CD1c-positive myeloid dendritic cell (primary cell): ENCODE measurements at regions not wholly inside any gene's neighbourhood (a gene's known extent, or its start where the extent isn't known, plus 50 kb on each side); places are given as distances from the start of the nearest gene placed in this dataset.
"Not testable (repeated sequence)": the region's sequence is repeated elsewhere in the genome, so short reads cannot be mapped to it uniquely, and the experiment has no call there.

ENCODE experiments used
- DNase-seq: peaks from one replicate; pipeline ENCODE4 v3.0.0-alpha.2; 2016; ENCODE audit errors: extremely low spot score

- DNase-seq, result no peak
Observed at GRCh38 chr18:10351219-10351818, 103.1 kb upstream of the APCDD1 start.

DNA sequence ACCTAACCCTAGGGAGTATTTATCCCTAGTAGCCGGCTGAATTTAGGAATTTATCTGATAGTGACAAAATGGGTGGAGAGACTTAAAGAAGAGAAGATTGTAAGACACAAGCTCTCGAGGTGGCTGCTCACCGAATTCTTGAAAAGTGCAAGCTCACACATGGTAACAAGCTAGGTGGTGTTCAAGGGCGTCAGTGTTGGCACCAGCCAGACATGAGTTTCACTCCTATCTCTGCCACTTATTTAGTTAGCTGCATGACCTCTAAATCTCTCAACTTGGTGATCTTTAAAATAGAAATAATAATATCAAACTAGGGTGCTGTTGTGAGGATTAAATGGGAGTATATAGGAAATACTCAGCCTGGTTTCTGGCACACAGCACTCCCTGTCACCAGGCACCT, 102.6 kb upstream of the APCDD1 start:
- DNase-seq, result no peak

DNA sequence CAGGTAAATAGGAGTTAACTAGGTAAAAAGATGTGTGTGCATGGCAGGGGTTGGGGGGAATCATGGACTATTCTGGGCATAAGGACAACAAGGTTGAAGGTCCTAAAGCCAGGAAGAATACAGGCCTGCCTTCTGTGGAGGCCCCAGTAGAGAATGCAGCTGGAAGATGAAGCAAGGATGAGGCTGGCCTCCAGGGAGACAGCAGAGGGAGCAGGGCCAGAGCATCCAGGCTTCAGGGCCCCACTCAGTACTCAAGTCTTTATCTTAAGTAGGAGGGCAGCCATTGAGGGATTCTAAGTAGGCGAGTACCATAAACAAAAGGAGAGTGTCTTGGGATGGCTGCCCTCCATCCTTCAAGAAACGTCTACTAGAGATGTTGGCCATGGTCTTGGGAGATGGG, 101.8 kb upstream of the APCDD1 start:
- DNase-seq, result no peak

DNA sequence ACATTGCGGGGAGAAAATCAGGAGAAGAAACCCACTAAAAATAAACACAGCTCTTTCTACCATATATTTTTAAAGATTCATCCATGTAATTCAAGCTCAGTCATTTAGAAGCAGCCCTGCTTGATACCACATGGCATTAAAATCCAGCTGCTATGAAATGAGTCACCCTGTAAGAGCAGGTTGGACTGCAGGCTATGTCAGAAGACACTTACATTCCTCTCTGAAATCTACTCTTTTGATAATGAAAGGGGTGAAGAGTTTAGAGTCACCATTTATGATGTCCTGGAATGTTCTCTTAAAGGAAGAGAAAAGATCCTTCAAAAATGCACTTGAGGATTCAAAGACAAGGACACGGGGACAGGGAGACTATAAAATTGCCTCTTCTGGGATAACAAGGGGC, 100.6 kb upstream of the APCDD1 start:
- DNase-seq, result no peak

DNA sequence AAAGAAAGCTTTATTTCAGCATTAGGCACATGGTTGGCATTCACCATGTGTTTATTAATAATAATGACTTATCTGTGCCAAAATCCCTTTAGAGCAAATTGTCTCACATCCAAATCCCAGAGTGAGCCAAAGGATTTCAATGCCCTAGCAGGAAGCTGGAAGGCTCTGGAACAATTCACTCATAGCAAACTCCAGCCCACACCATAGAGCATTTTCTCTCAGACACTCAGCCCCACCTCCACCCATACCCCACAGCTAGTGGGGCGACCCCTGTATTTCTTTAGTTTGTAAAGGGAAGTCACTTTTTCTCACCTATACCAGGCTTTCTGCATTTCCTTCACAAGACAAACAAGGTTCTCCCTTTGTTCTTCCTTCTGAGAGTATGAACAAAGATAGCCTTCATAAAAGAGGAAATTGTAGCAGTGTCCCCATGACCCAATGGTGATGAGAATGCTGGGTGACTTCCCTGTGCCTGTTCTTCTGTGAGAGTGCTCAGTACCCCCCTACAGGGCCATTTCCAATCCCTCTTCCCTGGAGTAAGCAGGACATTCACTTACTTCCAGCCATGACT, 100.1 kb upstream of the APCDD1 start:
- peak; percentile 49 for DNase-seq

DNA sequence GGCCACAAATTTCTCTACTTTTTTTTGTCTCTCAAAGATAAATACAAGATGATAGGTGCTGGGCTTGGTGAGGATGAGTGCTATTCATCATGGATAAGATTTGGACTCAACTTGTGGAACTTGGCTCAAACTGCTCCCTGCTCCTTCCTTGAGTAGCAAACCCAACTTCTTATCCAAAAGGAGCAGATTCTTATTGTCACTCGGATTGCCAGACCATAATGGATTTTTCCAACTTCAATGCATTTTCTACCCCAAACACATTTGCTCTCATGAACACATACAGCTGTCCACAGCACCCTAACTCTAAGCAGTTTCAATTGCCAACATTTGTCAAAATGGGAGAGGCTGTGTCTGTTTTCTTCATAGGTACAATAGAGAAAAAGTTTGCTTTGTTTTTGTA, 99.5 kb upstream of the APCDD1 start:
- no peak for DNase-seq

- not testable (repeated sequence) for DNase-seq
Observed at GRCh38 chr18:10356999-10357398, 97.4 kb upstream of the APCDD1 start.

GRCh38 chr18:10361660-10362059, 92.8 kb upstream of the APCDD1 start:
- no peak for DNase-seq

- DNase-seq, result no peak
Observed at GRCh38 chr18:10365021-10365500, 89.4 kb upstream of the APCDD1 start.

GRCh38 chr18:10365901-10366300, 88.5 kb upstream of the APCDD1 start:
- no peak for DNase-seq

- DNase-seq, result peak; percentile 22
Observed at GRCh38 chr18:10367836-10368235, 86.6 kb upstream of the APCDD1 start.

GRCh38 chr18:10368456-10369453, 85.7 kb upstream of the APCDD1 start:
- DNase-seq, result no peak

DNA sequence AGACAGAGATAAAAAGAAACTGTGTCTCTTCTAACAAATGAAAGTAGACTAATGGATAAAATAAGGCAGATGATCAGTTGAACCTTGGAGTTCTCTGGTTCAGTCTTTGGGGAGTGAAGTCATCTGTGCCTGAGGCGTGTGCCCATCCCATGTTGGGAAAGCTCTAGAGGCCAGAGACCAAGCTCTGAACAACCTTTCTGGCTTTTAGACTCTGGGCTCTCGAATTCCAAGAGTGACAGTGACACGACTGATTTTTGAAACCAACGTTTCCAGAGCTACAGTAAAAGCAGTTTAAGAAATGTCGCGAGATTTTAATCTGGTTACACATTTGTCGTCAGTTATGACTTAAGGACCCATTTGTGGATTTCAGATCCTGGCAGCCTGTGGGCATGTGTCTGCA, 83.7 kb upstream of the APCDD1 start:
- no peak for DNase-seq

- DNase-seq, result no peak
Observed at GRCh38 chr18:10371165-10371564, 83.3 kb upstream of the APCDD1 start.

GRCh38 chr18:10374195-10374594, 80.2 kb upstream of the APCDD1 start:
- no peak for DNase-seq

DNA sequence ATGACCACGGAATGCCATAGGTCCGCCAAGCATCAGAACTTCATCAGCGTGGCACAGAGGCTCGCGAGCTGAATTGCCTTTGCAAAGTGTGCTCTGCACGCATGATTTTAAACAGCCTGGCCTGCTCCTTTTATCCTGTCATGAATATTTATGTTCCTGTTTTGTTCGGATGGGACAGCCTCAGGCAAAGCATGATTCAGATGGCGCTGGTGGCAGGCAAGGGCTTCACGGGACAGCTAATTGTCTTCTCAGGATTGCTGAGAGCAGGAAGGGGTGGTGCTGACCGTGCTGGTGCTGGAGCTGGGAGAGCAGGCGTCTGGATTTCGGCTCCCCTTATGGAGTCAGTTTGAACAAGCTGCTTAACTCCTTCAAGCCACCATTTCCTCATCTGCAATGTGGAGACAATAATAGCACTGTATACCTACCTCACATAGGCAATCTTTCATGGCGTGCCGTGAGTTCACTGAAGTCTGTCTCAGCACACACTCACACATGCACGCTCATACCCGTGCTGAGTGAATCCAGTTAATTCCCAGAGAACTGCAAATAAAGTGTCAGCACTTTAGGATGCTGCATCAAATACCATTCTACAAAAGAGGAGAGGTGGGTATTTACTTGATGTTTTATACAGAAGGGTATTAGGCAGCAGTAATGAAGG, 79.7 kb upstream of the APCDD1 start:
- DNase-seq, result no peak

DNA sequence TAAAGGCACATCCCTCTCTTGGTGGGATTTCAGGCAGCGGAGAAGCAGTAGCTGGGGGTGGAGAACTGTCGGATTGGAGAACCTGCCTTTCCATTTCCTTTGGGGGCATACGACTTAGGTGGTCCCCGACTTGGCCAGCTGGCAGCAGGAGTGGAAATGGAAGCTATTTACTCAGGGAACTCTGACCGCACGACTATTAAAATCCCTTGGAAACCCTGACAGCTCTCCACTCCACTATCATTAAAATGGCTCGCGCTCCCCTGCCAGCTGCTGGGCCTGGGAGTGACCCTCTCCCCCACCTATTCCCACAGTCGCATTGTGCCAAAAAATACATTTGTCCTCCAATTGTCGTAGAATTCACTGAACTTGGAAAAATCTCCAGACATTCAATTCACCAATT, 77.7 kb upstream of the APCDD1 start:
- no peak for DNase-seq

GRCh38 chr18:10377956-10378355, 76.5 kb upstream of the APCDD1 start:
- no peak for DNase-seq

DNA sequence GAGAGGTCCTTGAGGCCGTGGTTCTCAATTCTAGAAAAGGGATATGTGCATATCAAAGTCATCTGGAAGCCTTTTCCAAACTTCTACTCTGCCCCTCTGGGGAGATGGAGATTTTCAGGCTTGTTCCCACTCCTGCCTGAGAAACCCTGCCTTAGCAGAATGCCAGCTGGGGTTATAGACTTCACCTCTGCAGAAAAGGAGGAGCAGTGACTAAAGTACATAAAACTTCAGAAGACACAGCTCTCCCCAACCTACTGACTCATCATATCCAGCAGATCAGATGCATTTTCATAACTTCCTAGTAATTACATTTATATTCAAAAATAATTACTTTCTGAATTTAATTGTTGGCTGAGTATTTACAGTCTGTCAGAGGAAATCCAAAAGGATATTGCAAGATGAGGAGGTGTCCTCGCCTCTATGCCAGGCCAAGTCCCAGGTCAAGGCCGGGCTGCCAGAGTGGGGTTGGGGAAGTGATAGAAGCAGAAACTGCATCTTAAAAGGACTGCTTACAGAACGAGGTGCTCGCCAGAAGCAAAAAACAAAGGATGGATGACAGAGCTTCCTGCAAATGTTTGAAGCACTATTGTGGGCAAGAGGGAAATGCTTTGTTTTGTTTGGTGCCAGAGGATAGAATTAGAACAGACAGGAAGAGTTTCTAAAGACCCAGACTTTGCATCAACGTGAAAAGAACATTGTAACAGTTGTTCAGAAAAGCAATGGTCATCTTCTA, 75.6 kb upstream of the APCDD1 start:
- peak; percentile 38 for DNase-seq

GRCh38 chr18:10379522-10379921, 74.9 kb upstream of the APCDD1 start:
- DNase-seq, result peak; percentile 70

GRCh38 chr18:10381516-10381915, 72.9 kb upstream of the APCDD1 start:
- peak; percentile 31 for DNase-seq
